ENCODE measurements at regions not wholly inside any gene's neighbourhood (a gene's known extent, or its start where the extent isn't known, plus 50 kb on each side); places are given as distances from the start of the nearest gene placed in this dataset.

DNA sequence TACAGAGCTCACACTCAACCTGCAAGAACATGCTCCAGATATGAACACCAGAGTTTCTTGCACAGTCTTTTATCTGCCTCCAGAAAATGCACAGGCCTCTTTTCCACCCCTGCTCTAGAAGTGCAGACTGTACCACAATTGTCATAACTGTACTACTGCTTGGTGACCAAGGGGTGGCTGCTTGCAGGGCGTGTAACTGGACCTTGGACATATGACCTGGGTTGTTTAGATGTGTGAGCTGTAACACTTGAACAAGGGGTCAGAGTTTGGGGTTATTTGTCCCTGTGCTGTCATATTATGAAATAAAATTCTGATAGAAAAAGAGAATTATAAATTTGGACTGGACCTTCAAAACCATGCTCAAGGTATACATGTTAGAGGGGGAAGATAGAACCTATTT lies 1185.5 kb downstream of the FAM181B start:
- TF ChIP-seq ZNF274 (IDR thresholded peaks at IDR 0.05; ENCODE audit: low read depth, low read length) = no peak
- no peak for TF ChIP-seq YY1 (IDR thresholded peaks at IDR 0.05; ENCODE audit: insufficient read depth, insufficient read length)
